CD4-positive, alpha-beta T cell treated with Interleukin-17A for 1 hour (primary cell): ENCODE measurements at regions not wholly inside any gene's neighbourhood (a gene's known extent, or its start where the extent isn't known, plus 50 kb on each side); places are given as distances from the start of the nearest gene placed in this dataset.

Source experiments
- DNase-seq: peaks from one replicate; pipeline ENCODE4 v3.0.0-alpha.2; 2020

DNA sequence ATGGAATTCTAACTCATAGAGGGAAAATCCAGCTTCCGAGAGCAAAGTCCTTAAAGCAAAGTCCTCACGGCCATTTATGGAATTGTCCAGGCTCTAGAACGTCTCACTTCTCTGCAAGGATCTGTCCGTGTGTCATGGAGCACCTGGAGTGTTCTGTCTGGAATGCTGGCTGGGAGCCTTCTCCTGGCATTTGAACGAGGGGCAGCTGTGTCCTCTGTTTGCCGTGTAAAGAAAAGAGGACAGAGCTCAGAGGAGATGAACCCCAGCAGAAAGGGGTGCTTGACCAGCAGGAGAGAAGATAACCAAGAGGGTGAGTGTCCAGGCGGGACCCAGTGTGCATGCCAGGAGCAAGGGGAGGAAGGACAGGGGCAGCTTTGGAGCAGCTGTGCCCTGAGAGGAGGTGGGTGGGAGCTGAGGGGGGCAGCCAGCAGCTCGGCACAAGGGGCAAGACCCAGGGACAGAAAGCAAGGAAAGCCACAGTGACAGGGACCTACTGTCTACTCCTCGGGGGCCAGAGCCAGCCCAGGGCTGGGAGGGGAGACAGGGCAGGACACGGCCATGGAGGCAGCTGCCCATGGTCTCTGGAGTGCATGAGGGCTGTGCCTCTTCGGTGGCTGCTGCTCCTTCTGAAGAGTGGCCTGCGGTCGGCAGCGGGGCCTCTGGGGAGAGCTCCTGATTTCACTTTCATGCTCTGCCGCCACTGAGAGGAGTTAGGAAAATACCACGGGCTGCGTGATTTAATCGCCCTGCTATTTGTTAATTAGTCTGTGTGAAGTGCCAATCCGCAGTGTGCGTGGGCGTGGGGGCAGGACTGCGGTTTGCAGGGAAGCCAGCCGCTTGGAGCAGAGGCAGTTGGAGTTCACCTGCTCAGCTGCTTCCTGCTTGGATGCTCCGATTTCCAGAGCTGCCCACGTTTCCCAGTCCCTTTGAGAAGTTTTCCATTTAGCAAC is 149.3 kb upstream of the SHH start:
- no peak for DNase-seq

DNA sequence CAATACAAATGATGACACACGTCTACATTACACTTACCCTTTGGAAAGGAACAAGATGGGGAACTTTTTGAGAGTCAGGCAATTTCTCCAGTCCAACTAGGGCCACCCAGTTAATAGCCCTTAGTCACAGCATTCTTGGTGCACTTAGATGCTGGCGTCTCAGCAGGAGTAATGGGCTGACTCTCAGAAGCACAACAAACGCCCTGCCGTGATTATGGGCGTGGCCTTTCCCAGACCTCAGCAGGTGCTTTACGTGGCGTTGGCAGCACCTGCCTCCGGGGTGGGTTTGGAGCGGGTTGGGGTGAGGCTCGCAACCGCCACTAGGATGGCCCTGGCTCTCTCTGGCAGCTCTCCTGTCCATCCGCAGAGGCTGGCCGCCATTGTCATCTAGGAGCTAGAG is 147.6 kb upstream of the SHH start:
- no peak for DNase-seq

DNA sequence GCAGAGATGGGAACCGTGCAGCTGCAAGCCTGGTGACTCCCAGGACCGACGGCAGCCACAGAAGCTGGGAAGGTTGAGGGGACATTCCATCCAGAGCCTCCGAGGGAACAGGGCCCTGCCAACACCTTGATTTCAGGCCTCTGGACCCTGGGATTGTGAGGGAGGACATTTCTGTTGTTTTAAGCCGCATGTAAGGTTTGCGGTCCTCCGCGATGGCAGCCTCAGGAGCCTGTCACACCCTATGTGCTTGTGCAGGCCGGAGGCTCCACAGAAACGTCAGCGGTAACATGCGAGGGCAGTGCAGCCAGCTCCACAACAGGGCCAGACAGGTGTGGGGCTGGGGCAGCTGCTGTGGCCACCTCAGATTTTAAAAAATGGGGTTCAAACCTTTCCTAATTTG is 144.7 kb upstream of the SHH start:
- DNase-seq: no peak

DNA sequence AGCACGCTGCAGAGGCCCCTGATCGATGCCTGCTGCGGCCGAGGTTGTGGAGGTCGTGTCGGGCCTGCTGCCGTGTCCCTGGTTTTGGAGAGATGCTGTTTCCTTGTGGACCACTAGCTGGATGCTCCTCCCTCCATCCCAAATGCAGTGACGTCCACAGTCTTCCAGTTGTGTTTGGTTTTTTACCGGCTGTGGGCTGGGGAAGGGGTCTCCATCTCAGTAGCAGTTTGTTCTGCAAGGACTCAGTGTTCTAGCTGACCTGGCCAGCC is 143.0 kb upstream of the SHH start:
- DNase-seq: no peak

DNA sequence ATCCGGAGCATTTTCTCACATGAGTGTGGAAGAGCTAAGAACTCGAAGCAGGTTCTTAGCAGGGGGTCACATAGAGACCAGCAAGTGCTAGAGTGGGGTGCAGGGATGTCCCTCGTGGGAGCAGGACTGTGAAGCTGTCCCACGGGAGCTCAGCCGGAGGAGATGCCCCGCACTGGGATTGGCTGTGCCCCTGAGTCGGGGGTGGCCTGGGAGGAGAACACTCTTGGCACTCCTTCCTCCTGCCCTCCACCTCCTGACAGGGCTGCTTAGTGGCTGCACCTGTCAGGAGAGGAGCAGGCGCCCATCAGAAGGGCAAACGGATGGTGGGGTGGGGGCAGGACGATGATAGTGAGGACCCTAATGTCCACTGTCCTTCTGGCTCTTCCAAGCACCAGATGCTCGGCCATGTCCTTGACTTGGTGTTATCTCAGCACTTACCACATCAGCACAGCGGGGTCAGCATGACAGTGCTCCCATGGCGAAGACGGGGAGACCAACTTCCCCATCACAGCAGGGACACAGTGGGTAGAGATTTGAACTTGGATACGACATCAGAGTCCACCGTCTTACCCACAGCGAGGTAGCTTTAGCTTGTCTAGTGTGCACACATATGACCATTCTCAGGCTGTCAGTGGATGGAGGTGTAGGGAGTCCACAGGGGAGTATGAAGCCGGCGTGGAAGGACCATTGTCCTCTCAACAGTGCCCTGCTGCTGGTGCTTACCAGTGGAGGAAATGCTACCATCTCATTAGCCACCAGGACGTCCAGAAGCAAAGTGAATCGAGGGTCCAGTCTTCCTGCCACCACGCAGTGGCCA is 142.5 kb upstream of the SHH start:
- DNase-seq: no peak

DNA sequence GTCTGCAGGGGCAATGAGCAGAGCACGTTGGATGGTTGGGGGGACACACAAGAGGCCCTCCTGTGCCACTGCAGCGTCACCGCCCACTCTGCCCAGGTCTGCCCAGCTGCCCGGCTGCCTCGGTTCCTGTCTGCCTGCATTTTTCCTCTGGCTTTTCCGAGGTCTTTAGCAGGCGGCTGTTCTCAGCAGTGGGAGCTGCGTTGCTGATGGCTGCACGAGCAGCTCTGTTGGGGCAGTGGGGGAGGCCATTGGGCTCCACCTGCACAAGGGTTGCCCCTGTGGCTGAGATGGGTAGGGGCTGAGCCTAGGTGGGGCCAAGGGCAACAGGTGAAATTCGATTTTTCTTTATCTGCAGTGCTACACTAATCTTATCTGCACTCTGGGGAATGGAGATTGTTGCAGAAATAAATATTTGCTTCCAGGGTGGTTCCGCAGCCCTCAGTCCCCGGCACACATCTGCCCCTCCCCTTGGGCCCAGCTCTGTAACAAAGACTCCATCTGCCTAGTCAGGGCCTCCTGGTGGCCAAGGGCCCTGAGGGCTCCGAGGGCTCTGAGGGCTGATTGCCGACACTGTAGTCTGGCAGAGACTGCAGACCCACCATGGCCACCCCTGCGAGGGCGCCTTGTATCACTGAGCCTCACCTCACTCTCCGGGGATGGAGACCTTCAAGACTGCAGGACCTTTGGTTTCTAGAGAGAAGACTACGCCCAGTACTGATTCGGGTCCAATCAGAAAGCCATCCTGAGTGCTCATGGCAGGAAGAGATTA is 141.7 kb upstream of the SHH start:
- DNase-seq: no peak

DNA sequence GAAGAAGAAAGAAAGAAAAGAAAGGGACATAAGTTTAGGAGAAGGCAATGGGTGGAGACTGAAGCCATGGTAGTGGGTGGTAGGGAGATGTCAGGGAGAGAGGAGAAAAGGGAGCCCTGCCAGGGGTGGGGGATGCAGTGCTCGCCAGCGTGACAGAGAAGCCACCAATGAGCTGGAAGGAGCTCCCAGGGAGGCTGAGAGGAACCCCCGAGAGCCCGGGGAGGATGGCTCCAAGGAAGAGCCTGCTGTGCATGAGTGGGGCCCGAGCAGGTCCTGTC is 141.2 kb upstream of the SHH start:
- DNase-seq: no peak

DNA sequence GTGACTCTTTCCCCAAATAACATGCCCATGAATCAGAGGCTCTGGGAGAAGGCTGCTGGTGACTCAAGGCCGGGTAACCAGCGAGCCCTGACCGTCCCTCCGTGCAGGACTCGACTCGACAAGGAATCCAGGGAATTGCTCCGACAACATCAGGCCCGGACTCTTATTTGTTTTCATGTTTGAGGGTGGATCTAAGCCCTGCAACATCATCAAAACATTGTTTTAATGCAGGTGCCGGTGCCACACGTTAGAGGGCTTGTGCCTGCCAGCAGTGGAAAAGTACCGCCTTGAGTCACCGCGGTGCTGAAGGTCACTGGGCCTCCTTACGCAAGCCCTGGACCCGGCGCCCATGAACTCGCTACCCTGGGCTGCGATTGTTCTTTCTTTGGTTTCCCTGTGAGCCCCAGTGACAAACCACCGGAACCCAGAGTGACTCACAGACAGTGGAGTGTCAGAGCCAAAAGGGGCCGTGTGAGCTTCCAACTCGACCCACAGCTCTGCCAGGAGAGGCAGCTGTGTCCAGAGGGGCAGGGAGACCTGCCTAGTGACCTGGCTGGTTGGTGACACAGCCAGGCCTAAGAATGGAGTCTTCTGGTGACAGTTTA is 139.4 kb upstream of the SHH start:
- DNase-seq: no peak

DNA sequence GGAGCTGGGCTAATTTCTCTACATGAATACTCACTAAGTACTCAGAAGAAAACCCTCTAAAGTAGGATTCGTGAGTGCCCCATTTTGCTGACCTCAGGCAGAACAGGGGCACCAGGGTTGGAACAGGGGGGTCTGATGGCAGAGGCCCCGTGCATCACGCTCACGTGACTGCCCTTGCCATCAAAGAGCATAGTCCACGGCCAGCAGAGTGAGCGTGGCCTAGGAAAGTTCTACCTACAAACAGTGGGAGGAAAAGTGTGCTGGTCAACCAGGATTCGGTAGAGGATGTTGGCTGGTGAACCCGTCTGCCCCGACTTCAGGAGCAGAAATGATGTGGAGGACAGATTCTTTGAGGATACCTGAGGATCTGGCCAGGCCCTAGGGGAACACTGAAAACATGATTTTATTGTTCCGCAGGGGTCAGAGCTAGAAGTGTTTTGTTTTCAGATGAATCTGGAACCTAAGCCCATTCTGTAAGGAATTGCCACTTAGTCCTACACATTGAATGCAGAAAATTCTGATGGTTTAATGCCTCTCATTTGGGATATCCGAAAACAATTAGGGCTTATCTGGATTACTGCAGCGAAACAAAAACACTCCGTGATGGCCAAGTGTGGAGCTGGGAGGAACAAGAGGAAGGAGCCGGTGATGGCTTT is 138.8 kb upstream of the SHH start:
- no peak for DNase-seq

DNA sequence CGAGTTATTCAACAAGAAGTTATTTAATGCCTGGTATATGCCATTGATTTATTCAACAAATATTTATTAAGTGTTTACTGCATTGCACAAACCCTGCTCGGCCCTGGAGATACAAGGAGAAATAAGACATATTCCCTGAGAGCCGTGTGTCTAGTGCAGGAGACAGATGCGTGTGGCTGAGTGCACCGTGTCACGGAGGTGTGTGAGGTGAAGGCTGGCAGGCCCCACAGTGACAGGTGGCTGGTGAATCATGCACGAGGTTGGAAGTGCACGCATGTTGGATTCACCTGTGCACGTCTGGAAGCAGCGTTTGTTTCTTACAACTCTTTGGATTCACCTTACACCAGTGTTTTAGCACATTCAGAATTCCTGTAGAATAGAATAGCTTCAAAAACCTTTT is 136.6 kb upstream of the SHH start:
- no peak for DNase-seq

DNA sequence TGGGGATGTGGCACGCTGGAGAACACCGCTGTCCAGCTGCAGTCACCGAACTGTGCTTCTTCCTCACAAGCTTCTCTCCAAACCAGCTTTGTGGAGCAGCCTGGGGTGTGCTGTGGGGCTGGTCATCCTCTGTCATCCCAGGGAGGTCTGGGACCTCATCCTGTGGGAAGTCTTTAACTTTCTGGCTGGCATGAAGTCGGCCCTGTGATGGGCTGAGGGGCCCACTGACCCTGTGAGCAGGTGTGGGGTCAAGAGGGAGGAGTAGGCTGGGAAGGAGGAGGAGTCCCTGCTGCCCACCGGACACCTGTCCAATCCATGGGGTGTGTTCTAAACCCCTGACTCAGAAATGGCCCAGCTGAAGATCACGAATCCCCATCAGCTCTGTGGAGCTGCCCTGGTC is 136.2 kb upstream of the SHH start:
- no peak for DNase-seq

DNA sequence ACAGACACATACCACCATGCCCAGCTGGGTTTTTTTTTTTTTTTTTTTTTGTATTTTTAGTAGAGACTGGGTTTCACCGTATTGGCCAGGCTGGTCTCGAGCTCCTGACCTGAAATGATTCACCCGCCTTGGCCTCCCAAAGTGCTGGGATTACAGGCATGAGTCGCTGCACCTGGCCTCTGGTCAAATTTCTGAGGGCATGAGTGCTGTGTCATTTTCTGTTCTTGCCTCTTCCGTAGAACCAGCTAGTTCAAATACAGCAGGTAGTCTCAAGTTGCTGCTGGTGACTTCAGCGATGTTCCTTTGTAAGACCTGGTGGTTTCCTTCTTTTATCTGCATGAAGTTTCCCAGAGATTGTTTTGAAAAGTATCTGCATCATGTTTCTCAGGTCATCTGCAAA is 134.8 kb upstream of the SHH start:
- DNase-seq: no peak

DNA sequence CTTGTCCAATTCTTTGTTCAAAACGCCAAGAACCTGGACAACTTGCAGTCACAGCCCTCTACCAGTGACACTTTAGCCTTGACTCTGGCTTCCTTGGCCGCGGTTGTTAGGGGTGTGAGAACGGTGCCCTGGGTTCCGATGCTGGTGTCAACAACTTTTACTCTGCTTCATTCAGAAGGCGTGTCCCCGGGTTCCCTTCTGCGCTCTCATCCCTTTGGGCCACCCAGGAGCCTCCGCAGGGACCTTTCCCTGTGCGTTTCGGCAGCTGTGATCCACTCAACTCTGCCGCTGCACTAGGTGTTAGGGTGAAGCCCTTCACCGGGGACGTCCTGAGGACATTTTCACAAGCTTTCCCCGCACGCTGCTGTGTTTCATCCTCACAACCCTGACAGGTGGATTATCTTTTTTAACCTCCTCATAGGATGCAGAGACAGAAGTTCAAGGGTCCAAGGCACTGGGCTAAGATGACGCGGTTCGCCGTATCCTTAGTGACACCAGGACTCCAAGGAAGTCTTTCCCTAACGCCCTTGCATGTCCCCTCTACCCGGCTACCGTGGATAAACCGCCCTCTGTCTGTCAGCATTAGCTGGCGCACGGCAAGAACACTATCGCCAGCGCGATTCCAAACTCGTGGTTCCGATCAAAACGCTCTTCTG is 133.5 kb upstream of the SHH start:
- no peak for DNase-seq

DNA sequence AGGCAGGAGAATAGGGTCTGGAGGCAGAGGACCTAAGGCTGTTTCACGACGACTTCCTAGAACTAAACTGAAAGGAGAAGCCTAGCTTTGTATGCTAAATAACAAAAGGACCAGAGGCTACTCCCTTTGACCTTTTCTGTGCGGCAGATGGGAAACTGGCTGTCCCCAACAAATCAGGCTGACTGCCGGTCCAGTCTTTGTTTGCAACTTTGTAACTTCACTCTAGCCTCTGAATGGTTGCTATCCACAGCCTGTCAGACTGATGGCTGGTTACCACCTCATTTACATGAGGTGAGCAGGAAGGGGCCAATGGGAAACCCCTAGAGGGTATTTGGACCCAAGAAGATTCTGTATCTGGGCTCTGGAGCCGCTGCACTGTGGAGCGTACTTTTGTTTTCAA is 132.6 kb upstream of the SHH start:
- DNase-seq: no peak

DNA sequence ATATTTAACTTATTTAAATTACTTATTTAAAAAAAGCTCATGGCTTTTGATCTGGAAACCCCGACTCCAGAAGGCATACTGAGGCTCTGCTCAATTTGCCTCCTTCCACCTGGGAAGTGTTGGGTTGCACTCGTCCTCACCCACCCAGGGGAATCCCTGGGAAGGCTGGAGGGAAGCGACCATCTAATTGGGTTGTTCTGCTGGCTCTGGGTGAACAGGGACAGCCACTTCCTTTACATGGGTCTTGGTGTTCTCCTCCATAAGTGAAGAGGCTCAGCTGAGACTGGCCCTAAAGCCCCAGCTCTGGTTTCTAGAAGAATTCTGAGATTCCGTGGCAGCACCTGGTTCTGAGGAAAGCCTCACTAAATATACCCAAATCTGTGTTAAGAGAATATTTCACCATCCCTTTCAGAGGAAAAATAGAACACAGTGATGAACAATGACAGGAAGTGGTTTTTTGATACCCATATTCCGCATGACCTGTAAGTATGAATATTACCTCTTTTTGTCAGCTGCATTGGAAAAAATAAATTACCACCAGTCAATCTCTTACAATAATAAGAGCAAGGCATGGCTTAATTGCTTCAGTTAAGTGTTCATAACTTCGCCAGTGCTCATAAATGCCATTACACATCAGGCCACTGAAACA is 131.1 kb upstream of the SHH start:
- no peak for DNase-seq

DNA sequence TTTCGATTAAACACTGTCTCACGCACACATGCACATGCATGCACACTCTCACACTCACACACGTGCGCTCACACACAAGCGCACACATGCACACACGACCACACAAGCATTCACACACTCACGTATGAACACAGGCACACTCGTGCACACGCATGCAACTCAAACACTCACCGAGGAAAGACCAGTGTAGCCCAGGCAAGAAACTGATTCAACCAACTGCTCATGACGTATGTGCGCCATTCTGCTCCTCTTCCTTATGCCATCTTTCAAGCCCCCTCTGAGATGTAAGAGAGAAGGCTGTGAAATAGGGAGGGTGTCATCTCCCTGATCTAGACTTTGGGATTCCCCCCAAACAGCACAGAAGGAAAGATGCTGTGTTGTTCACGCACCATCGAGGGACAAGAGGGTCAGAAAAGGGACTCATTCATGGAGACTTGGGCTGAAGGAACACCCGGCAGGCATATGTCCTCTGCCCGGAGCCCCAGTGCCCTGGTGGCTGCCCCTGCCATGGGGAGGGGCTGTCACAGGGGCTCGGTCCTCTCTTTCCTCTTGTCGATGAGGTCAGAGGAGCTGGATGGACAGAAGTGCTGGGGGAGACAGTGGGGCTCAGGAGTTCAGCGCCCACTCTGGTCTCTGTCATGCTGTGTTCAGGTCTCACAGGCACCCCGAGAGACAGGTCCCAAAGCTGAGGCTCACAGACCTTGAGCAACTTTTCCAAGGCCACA is 130.1 kb upstream of the SHH start:
- DNase-seq: no peak

DNA sequence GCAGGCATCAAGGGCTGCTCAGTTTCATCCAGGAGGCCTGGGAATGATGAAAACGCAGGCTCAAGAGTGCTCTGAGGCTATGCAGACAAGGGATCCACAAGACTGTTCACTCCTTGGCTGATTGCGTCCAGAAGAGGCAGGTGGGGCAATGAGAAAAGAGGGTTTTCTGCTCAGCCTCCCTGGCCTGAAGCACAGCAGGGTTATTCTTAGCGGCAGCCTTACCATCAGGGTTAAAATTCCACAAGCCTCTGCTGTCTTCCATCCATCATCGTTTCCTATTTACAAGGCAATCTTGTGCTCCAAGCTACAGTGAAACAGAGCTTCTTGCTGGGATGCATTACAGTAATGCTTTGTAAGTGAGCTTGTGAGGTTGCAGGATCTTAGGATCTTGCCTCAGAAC is 129.4 kb upstream of the SHH start:
- DNase-seq: no peak

DNA sequence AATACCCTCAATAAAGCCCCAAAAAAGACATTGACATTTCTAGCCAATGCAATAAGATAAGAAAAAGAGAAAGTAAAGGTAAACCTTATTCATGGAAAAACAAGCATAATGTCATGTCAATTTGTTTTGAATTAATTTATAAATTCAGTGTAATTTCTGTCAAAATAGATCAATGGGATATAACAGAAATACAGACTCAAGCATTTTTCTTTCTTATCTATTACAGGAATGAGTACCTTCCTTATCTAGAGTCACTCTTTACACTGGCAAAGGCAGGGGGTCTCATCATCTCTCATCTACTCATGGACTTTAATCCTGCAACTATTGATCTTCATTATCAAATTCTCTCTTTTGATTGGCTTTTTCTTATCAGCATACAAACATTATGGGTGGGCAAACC is 127.1 kb upstream of the SHH start:
- DNase-seq: no peak

DNA sequence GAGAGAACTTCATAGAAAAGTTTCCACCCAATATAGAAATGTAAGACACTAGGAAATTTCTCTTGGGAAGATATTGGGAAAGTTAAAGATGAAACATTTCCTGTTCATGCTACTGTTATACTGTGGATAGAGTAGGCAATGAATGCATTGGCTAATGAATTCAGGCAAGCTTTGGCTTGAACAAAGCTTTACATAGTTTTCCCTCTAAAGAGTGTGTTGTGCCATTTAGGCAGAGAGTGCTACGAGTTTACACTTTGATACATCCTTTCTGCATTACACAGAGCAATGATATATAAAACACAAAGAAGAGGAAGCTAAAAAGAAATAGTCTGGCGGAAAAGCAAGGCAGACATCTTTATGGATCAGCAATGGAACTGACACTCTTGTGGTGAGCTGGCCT is 125.9 kb upstream of the SHH start:
- DNase-seq: no peak

DNA sequence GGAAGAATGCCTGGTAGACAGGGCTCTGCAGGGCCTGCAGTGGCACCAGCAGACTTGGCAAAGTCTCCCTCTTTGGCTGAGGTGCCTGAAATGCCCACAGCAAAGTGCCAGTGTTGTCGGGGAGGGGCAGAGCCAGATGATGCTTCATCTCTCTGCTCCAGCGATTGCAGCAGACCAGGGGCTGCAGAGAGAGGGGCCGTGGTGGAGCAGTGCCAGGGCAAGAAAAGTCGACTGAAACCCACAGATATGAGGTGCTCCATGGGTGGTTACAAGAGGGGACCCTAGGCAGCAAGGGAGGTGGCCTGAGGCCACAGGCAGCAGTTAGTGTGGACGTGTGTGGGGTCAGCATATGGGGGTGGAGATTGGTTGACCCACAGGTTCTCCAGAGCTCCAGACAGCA is 123.5 kb upstream of the SHH start:
- DNase-seq: no peak

DNA sequence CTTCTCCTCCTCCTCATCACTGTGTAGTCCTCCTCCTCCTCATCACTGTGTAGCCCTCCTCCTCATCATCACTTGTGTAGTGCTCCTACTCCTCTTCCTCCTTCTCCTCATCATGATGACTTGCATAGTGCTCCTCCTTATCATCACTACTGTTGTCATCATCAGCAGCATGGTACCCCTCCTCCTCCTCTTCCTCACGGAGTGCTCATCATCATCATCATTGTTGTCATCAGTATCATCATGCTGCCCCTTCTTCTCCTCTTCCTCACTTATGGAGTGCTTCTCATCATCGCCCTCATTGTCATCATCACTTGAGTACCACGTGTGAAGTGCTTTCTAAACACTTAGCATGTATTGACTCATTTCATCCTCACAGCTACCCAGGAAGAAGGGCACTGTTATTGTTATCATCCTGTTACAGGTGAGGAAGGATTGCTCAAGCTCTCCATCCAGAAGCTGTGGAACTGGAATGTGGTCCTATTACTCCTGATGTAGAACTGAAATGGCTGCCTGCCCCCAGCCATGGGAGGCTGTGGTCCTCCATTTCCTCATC is 122.8 kb upstream of the SHH start:
- no peak for DNase-seq
